ENCODE measurements at regions not wholly inside any gene's neighbourhood (a gene's known extent, or its start where the extent isn't known, plus 50 kb on each side); places are given as distances from the start of the nearest gene placed in this dataset.

- no peak for DNase-seq (ENCODE audit: low read depth)
Measured at GRCh38 chrX:43500996-43501694, 155.0 kb upstream of the MAOA start.

- no peak for DNase-seq (ENCODE audit: low read depth)
Measured at GRCh38 chrX:43504394-43504793, 151.7 kb upstream of the MAOA start.

GRCh38 chrX:43505769-43506168 is 150.3 kb upstream of the MAOA start:
- no peak for DNase-seq (ENCODE audit: low read depth)

DNA sequence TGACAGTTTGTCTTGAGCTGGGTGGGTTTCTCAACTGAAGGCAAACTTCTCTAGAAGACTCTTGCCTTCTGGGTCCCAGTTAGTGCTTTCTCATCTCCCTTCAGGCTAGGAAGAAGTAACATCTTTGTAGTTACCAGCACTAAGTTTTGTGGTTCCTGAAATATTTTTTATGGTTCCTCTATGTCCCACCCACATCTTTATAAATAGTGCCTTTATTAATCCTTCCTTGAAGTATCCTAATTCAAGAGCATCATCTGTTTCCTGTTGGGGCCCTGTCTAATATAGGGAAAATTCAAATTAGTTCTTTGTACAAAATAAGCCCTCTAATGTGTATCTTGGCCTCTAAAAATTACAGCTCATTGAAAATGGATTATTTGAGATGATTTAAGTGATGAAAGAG is 147.4 kb upstream of the MAOA start:
- no peak for DNase-seq (ENCODE audit: low read depth)

DNA sequence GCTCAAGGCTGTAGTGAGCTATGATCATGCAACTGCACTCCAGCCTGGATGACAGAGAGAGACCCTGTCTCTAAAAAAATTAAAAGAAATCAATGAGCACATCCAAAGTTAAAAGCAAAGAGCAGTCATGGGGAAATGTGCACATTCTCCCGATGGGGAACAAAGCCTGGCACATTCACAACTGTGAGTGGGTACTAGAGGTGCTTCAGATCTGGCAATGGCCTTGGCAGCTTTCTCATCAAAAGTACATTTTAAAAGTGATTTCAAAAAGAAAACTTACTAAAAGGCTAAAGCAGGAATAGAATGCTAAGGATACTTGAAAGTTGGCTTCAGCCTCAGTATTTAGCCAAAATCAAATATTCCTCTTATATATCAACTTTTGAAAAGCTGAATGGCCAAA is 145.9 kb upstream of the MAOA start:
- no peak for DNase-seq (ENCODE audit: low read depth)

GRCh38 chrX:43513085-43513484 is 143.0 kb upstream of the MAOA start:
- no peak for DNase-seq (ENCODE audit: low read depth)

- no peak for DNase-seq (ENCODE audit: low read depth)
Measured at GRCh38 chrX:43514820-43515219, 141.3 kb upstream of the MAOA start.

DNA sequence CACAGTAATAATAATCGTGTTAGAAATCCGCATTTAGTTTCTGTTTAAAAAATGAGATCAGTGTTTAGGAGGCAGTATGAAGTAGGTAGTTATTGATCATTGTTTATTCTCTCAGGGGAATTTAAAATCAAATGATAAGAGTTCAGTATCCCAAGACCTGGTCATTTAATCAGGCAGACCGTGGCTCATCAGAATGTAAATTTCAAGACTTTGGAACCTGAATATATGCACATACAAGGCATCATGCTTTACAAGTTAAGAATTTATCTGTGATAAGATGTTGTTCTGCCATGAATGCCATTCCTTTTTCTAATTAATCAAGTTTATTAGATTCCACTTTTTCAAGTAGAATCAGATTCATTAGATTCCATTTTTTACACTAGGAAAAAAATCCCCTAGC is 133.5 kb upstream of the MAOA start:
- DNase-seq (ENCODE audit: low read depth) = no peak

- no peak for DNase-seq (ENCODE audit: low read depth)
Measured at GRCh38 chrX:43525901-43526610, 130.0 kb upstream of the MAOA start.

DNA sequence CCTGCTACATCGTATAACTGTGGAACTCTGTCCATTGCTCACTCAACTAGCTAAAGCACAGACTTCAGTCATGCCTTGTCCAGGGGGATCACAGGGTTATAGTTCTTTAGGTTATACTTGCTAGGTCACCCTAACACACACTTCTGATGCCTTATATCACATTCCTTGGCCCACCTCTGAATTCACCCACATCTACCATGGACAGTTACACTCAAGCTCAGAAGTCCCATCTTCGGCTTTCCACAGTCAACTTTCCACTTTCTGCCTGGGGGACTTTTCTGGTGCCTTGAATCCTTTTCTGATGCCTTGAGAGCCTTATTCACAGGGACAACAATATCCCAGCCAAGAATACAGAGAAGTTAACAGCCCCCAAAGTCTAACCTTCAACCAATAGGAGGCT is 129.2 kb upstream of the MAOA start:
- no peak for DNase-seq (ENCODE audit: low read depth)

GRCh38 chrX:43527801-43528200 is 128.3 kb upstream of the MAOA start:
- no peak for DNase-seq (ENCODE audit: low read depth)

DNA sequence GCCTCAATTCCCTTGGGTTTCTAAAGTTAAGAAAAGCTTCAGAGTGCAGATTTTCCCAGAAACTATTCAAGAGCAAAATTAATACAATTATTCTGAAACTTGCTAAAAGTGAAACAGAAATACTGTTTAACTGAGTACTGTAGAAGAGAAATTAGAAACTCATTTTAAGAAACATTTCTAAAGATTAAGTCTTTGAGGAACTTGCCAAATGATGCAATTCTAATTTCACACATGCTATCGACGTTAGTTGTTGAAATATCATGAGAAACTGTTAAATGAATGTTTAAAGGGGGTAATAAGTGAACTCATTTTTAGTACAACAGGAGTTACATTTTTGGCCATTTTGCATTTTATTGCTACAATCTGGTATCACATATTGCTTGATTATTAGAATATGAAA is 125.3 kb upstream of the MAOA start:
- DNase-seq (ENCODE audit: low read depth) = no peak

DNA sequence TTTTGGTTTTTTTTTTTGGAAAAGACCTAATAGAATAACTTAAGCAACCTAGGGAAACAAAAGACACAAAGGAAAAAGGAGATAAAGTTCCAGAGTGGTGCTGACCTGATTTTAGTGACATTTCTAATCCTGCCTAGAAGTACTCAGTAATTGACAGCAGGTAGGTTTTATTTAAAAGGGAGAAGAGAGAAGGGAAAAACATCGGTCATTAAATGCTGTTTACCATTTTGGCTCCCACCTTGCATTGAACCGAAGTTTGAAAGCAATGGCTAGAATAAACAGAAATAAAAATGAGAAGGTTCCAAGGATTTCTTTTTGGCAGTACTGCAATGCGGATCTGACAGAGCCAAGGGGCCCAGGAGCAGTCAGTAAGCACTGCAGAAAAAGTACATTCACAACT is 115.8 kb upstream of the MAOA start:
- DNase-seq (ENCODE audit: low read depth) = no peak

DNA sequence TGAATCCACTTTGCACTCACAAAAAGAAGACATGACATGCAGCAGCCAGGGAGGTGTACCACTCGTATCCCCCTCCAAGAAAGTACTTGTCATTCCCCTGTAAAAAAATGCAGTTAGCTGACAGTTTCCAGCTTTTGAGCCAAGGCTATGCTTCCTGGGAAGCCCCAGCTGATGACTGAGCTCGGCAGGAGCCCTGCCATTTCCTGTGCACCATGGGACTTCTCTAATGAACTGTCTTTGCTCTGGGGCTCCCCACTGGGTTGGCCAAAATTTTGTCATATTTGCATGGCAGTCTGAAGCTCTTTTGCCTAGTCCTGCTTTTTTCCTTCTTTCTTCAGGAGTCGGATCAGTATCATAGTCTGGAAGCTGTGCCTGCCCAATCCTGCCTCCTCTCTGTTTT is 104.5 kb upstream of the MAOA start:
- DNase-seq (ENCODE audit: low read depth) = peak; percentile 4

DNA sequence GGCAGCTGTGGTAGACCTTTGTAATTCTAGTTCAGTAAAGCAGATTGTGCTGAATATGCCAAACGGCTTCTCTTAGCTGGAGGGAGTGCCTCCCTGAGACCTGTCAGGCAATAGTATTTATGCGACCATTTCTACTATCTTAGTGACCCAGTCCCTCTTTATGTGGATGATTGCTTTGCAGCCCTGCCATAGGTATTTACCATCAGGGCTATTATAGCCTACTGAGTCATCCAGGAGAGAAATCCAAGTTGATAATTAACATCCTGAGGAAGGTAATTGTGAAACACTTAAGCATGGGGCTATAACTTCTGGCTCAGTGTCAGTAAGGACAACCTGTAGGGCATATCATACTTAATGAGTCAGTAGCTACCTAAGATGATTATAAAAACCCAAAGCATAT is 103.9 kb upstream of the MAOA start:
- DNase-seq (ENCODE audit: low read depth) = no peak

GRCh38 chrX:43552703-43553102 is 103.4 kb upstream of the MAOA start:
- DNase-seq (ENCODE audit: low read depth) = no peak

- no peak for DNase-seq (ENCODE audit: low read depth)
Measured at GRCh38 chrX:43553257-43553656, 102.8 kb upstream of the MAOA start.

DNA sequence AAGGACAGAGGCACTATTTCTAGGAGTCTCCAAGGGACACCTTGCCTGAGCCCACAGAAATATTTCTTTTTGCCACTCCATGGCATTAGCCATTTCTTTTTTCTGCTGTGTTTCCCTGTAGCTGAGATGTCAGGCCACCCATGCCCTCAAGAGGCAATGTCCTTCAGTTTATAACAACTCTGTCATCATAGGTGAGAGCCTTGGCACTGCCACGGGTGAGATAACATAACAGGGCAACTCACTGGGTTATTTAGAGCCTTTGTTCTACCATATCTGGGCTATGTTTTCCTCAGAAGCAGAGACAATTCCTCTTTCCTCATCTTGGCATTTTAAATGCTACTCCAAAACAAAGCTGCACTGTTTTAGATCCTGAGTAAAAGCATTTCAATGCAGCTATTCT is 99.9 kb upstream of the MAOA start:
- no peak for DNase-seq (ENCODE audit: low read depth)

- DNase-seq (ENCODE audit: low read depth) = peak; percentile 10
Measured at GRCh38 chrX:43557792-43558191, 98.3 kb upstream of the MAOA start.

GRCh38 chrX:43559644-43560043 is 96.5 kb upstream of the MAOA start:
- peak; percentile 30 for DNase-seq (ENCODE audit: low read depth)

- DNase-seq (ENCODE audit: low read depth) = no peak
Measured at GRCh38 chrX:43560247-43560946, 95.7 kb upstream of the MAOA start.

DNA sequence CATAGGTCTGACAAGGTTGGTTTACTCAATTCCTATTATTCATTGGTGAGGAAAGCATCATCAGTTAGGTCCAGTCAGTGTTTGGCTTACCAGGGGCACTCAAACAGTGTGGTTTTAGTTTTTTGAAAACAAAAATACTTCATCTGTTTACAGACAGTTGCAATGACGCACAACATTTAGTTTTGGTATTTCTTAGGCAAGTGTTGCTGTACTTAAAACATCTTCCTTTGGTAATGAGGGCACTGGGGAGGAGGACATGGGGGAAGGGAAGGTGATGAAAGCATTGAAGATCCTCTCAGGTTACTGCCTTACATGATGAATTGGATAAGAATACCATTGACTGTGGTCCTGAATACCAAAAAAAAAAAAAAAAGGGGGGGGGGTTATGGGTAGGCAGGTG is 93.7 kb upstream of the MAOA start:
- DNase-seq (ENCODE audit: low read depth) = no peak

- no peak for DNase-seq (ENCODE audit: low read depth)
Measured at GRCh38 chrX:43564953-43565352, 91.1 kb upstream of the MAOA start.

Data from HT1080 (cell line).